ENCODE measurements at regions not wholly inside any gene's neighbourhood (a gene's known extent, or its start where the extent isn't known, plus 50 kb on each side); places are given as distances from the start of the nearest gene placed in this dataset.

DNA sequence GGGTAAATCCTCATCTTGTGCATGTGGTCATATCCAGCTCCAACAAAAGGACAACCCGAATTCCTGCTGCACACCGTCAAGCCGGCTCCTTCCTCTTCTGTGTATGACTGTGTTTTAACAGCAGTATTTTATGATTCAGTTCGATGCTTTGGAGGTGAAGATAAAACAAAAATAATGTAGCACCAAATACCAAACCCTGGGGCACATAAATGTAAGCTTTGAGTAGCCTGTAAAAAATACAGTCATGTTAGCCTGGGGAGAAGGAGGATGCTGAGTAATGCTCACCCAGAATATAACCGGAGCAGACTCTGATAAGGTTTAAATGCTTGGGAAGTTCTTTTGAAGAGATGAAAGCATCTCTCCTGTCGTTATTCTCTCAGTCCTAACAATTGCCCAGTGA, 225.0 kb downstream of the SUCLG1 start:
- TF ChIP-seq, protein P1, sequence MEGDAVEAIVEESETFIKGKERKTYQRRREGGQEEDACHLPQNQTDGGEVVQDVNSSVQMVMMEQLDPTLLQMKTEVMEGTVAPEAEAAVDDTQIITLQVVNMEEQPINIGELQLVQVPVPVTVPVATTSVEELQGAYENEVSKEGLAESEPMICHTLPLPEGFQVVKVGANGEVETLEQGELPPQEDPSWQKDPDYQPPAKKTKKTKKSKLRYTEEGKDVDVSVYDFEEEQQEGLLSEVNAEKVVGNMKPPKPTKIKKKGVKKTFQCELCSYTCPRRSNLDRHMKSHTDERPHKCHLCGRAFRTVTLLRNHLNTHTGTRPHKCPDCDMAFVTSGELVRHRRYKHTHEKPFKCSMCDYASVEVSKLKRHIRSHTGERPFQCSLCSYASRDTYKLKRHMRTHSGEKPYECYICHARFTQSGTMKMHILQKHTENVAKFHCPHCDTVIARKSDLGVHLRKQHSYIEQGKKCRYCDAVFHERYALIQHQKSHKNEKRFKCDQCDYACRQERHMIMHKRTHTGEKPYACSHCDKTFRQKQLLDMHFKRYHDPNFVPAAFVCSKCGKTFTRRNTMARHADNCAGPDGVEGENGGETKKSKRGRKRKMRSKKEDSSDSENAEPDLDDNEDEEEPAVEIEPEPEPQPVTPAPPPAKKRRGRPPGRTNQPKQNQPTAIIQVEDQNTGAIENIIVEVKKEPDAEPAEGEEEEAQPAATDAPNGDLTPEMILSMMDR (IDR thresholded peaks at IDR 0.05; ENCODE audit: insufficient read depth, low read length, poor library complexity, severe bottlenecking) = no peak
- TF ChIP-seq EZH2phosphoT487 (conservative IDR thresholded peaks at IDR 0.05; ENCODE audit: low read length) = no peak

Data from SU-DHL-6 (cell line).